GM19455 (cell line): ENCODE measurements at regions not wholly inside any gene's neighbourhood (a gene's known extent, or its start where the extent isn't known, plus 50 kb on each side); places are given as distances from the start of the nearest gene placed in this dataset.

ENCODE experiments used
- ATAC-seq: cut with Tn5 transposase; IDR thresholded peaks from one replicate; pipeline ENCODE4 v1.9.1; 2021; ENCODE audit not compliant: unreplicated experiment

GRCh38 chr12:78683031-78683430 lies 181.5 kb upstream of the SYT1 start:
- no peak for ATAC-seq

DNA sequence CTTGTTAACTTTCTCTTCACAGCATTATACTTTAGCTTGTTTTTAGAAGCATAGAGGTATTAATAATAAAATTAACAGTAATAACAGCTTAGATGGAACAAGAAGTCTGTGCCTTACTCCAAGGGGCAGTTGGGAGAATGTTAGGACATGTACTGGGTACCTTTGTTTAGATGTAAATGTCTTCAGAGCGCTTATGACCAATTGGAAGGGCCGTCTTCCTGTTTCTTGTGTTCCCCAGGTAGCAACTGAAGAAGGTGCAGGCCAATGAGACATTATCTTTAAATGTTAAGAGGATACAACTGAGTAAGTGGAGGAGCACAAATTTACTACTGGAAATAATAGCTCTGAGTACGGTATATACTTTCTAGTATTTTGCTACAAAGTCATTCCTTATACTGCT lies 180.9 kb upstream of the SYT1 start:
- no peak for ATAC-seq

DNA sequence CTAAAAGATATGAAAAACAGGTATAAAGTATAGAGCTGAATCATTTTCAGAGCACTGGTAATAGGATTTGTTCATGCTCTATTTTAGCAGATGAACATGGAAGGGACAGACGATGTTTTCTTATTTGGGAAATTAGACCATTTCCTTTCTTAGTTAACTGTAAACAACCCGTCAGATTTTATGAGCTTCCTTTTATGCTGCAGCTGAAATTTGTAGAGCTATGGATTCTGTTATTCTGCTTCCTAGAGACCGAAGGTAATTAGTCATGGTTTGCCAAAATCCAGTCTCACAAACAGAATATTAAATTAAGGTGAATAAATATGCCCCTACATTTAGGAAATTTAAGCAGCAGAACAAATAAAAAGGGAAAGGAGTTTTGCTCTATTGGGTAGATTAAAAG lies 180.2 kb upstream of the SYT1 start:
- no peak for ATAC-seq

GRCh38 chr12:78695749-78696148 lies 168.8 kb upstream of the SYT1 start:
- ATAC-seq, result no peak

DNA sequence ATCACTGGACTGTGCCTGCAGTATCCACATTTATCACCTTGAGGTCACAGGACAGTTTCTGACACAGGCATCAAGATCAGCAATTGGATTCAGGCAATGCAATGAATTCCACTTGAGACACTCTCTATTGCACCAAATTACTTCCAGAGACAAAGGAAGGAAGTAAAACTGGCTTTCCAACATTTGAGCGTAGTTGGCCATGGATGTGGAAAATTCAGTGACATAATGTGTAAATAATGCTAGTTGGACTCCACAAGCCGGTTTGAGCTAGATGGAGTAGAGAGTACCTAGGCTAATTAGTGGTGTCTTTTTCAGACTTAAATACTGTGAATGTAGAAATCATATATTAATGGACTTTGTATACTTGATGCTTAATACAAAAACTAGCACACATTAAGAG lies 168.3 kb upstream of the SYT1 start:
- ATAC-seq, result no peak

- no peak for ATAC-seq
Measured at GRCh38 chr12:78697817-78698415, 166.7 kb upstream of the SYT1 start.

DNA sequence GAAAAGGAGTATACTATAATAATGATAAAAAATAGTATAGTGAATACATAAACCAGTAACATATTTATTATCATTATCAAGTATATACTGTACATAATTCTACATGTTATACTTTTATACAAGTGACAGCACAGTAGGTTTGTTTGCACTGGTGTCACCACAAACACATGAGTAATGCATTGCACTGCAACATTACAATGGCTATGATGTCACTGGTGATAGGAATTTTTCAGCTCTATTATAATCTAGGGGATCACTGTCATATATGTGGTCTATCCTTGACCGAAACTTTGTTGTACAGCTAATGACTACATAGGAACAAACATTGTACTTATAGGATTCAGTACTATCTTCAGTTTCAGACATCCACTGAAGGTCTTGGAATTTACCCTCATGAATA lies 165.8 kb upstream of the SYT1 start:
- no peak for ATAC-seq

GRCh38 chr12:78700565-78700964 lies 164.0 kb upstream of the SYT1 start:
- no peak for ATAC-seq

GRCh38 chr12:78703820-78704525 lies 160.6 kb upstream of the SYT1 start:
- ATAC-seq, result no peak

GRCh38 chr12:78711954-78712353 lies 152.6 kb upstream of the SYT1 start:
- ATAC-seq, result no peak

DNA sequence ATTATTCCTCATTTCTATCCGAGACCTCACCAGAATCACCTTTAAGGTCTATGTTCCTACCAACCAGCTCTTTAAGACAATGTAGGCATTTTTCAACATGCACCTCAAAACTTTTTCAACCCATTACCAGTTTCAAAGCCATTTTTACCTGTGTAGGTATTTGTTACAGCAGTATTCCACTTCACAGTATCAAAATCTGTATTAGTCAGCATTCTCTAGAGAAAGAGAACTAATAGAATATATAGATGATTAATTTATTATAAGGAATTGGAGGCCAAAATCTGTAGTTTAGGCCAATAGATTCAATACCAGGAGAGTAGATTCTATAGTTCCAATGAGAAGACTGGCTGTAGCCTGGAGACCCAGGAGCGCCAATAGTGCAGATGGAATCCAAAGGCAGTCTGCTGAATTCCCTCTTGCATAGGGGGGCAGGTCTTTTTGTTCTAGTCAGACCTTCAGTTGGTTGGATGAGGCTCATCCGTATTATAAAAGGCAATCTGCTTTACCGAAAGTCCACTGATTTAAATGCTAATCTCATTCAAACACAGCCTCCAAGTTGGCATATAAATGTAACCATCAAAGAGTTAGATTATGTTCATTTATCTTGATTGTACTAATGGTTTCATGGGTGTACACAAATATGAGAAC lies 151.6 kb upstream of the SYT1 start:
- no peak for ATAC-seq

DNA sequence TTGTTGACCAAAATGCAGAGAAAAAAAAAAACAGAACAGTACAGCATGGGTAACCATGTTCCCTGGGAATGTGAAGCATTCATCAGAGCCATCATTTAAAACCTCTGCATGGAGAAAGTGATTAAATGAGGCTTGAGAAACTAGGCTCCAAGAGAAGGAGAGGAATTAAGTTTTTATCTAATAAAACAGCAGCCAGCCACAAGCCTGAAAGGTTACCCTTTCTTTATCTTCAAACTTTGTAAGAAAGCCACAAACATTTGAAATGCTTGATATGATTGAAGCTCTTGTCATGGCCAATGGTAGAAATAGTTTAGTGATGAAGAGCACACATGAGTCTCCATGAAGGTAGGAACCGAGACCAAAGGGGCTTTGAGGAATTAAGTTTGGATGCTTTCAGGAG lies 144.9 kb upstream of the SYT1 start:
- no peak for ATAC-seq

GRCh38 chr12:78721906-78722305 lies 142.7 kb upstream of the SYT1 start:
- ATAC-seq, result no peak

GRCh38 chr12:78725033-78725432 lies 139.5 kb upstream of the SYT1 start:
- ATAC-seq, result no peak

DNA sequence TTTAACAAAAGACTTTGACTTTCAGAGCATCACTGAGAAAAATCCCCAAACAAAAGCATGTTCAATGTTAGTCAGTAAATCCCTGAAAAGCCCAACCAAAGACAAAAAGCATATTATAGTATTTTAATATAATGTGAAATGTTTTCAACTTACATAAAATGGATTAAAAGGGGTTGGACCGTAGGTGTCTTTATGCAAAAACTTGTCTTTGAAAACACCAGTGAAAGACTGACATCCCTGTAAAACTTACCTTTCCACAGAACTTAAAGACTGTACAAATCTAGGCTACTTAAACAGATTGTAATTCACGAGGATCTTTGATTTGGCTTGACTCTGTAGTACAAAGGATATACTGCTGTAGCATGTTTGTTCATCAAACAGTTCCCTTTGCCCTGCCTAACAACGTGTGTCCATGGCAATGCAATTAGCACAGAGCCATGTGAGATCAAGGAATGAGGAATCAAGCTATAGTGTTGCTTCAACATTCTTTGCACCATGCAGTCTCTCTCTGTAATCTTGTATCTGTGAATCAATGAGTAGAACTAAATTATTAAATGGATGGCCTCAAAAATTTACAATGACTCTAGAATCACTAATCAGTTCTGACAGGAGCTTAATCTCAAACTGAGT lies 138.5 kb upstream of the SYT1 start:
- no peak for ATAC-seq

DNA sequence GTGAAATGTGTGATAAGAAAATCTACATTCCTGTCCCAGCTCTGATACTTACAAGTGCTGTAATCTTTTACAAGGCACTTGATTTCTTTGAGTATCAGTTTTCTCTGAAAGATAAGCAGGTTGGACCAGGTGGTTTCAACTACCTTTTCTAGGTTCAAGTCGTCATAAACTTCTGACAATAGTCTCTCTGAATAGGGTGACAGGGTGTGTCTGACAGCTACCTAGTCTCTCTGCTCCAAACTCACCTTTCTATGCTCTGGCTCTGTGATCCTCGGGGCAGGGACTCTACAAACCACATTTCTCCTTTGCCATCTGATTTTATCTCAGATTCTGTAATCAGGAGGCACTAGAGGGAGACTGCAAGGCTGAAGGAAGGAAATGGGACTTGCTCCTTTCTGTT lies 137.7 kb upstream of the SYT1 start:
- ATAC-seq, result no peak

GRCh38 chr12:78732481-78732880 lies 132.1 kb upstream of the SYT1 start:
- ATAC-seq, result no peak

DNA sequence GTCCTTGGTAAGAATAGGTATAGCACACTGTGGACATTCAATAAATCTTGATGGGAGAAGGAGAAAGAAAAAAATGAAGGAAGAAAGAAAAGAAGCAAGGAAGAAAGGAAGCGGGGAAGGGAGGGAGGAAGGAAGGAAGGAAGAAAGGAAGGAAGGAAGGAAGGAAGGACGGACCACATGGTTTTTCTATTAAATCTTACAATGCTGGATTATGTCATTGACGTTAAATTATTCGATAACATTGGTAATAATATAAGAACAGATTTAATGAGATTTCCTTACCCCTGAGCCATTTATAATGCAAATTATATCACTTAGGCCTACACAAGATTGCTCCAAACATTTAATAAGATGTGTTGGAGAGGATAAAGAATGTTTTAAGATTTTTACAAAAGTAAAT lies 124.9 kb upstream of the SYT1 start:
- no peak for ATAC-seq

DNA sequence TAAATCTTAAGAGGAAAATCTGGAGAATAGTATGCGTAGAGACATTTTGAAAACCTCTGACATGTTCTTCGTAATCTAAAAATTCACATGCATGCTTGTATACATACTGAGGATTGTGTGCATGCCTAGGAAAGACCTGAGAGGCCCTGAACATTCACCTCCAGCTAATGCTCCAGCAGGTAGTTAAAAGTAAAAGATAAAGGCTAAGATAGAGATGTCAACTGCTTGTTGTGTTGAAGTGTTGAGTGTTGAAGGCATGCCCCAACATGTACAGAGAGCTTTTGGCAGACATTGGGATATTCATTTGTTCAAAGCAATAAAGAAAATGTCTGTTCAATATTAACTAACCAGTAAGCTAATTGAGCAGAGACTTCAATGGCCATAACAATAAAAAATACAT lies 118.6 kb upstream of the SYT1 start:
- no peak for ATAC-seq

- ATAC-seq, result no peak
Measured at GRCh38 chr12:78753058-78753457, 111.5 kb upstream of the SYT1 start.

DNA sequence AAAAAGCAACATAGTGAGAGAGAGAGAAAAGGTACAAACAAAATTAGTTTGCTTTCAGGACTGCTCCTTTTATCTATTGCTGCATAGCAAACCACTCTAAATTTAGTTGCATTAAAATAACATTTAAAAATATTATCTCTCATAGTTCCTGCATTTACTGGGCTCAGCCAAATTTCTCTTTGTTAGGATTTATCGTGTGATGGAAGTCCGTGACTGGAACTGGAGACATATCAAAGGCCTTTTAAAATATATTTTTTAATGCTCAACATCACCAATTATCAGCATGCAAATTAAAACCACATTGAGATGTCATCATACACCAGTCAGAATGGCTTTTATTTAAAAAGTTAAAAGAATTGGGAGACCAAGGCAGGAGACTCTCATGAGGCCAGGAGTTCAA lies 107.6 kb upstream of the SYT1 start:
- no peak for ATAC-seq

GRCh38 chr12:78759367-78759766 lies 105.2 kb upstream of the SYT1 start:
- no peak for ATAC-seq
